ENCODE measurements at regions not wholly inside any gene's neighbourhood (a gene's known extent, or its start where the extent isn't known, plus 50 kb on each side); places are given as distances from the start of the nearest gene placed in this dataset.

GRCh38 chr2:16304876-16305590, 360.6 kb downstream of the CYRIA start:
- no peak overlapping the region for H3K9ac ChIP-seq (ENCODE audit: insufficient read depth in 1 of 2, low read length in 2 of 2)
- no peak for DNase-seq
- WGBS, 2 donors = 49 to 62% methylated on average over 2 of the region's 2 CpGs
- H3K27ac ChIP-seq (ENCODE audit: low read depth in 1 of 2, low read length in 1 of 2) = no peak overlapping the region
- H3K27me3 ChIP-seq (ENCODE audit: control insufficient read depth in 3 of 3, insufficient read depth in 3 of 3, low read length in 2 of 3) = peaks cover 0 to 5% (median 0%) of the 10 kb centered on the region in 3 donors
- peaks cover 0 to 3% (median under 1%) of the 10 kb centered on the region in 4 donors for H3K9me3 ChIP-seq (ENCODE audit: control insufficient read depth in 4 of 4, insufficient read depth in 3 of 4, low read length in 3 of 4)
- no peak for TF ChIP-seq CTCF (IDR thresholded peaks at IDR 0.05; ENCODE audit: control extremely low read depth, extremely low read depth)
- no peak for ATAC-seq (ENCODE audit: insufficient read depth, low FRiP score)
- no peaks in the 10 kb centered on the region for H3K36me3 ChIP-seq (ENCODE audit: control insufficient read depth in 4 of 4, insufficient read depth in 4 of 4, low read length in 4 of 4)
- H3K4me3 ChIP-seq = no peak overlapping the region
- H3K4me1 ChIP-seq (ENCODE audit: control insufficient read depth in 5 of 5, insufficient read depth in 5 of 5, low read length in 5 of 5) = no peaks in the 10 kb centered on the region

- Histone ChIP-seq H3K9me3 (ENCODE audit: control insufficient read depth in 4 of 4, insufficient read depth in 3 of 4, low read length in 3 of 4) (peaks cover 0 to 7% (median under 1%) of the 10 kb centered on the region in 4 donors), H3K27ac (ENCODE audit: low read depth in 1 of 2, low read length in 1 of 2) (no peak overlapping the region), H3K4me3 (no peak overlapping the region), H3K9ac (ENCODE audit: insufficient read depth in 1 of 2, low read length in 2 of 2) (no peak overlapping the region), H3K27me3 (ENCODE audit: control insufficient read depth in 3 of 3, insufficient read depth in 3 of 3, low read length in 2 of 3) (peaks cover 0 to 5% (median 0%) of the 10 kb centered on the region in 3 donors), H3K4me1 (ENCODE audit: control insufficient read depth in 5 of 5, insufficient read depth in 5 of 5, low read length in 5 of 5) (no peaks in the 10 kb centered on the region), H3K36me3 (ENCODE audit: control insufficient read depth in 4 of 4, insufficient read depth in 4 of 4, low read length in 4 of 4) (no peaks in the 10 kb centered on the region)
- 59 to 74% methylated on average over 8 of the region's 8 CpGs for WGBS, 2 donors
- ATAC-seq (ENCODE audit: insufficient read depth, low FRiP score) = no peak
- no peak for TF ChIP-seq CTCF (IDR thresholded peaks at IDR 0.05; ENCODE audit: control extremely low read depth, extremely low read depth)
- DNase-seq = no peak
Measured at GRCh38 chr2:16303761-16304160, 361.9 kb downstream of the CYRIA start.

GRCh38 chr2:16303273-16303577, 362.4 kb downstream of the CYRIA start:
- Histone ChIP-seq H3K36me3 (ENCODE audit: control insufficient read depth in 4 of 4, insufficient read depth in 4 of 4, low read length in 4 of 4) (no peaks in the 10 kb centered on the region), H3K4me3 (no peak overlapping the region), H3K9ac (ENCODE audit: insufficient read depth in 1 of 2, low read length in 2 of 2) (no peak overlapping the region), H3K27me3 (ENCODE audit: control insufficient read depth in 3 of 3, insufficient read depth in 3 of 3, low read length in 2 of 3) (peaks cover 0 to 5% (median 0%) of the 10 kb centered on the region in 3 donors), H3K9me3 (ENCODE audit: control insufficient read depth in 4 of 4, insufficient read depth in 3 of 4, low read length in 3 of 4) (peaks cover 0 to 7% (median under 1%) of the 10 kb centered on the region in 4 donors), H3K27ac (ENCODE audit: low read depth in 1 of 2, low read length in 1 of 2) (no peak overlapping the region), H3K4me1 (ENCODE audit: control insufficient read depth in 5 of 5, insufficient read depth in 5 of 5, low read length in 5 of 5) (no peaks in the 10 kb centered on the region)
- ATAC-seq (ENCODE audit: insufficient read depth, low FRiP score) (no peak), DNase-seq (no peak)
- TF ChIP-seq CTCF (IDR thresholded peaks at IDR 0.05; ENCODE audit: control extremely low read depth, extremely low read depth) = no peak
- WGBS, 2 donors = 49 to 51% methylated on average over 6 of the region's 6 CpGs
